ENCODE measurements at regions not wholly inside any gene's neighbourhood (a gene's known extent, or its start where the extent isn't known, plus 50 kb on each side); places are given as distances from the start of the nearest gene placed in this dataset.

DNA sequence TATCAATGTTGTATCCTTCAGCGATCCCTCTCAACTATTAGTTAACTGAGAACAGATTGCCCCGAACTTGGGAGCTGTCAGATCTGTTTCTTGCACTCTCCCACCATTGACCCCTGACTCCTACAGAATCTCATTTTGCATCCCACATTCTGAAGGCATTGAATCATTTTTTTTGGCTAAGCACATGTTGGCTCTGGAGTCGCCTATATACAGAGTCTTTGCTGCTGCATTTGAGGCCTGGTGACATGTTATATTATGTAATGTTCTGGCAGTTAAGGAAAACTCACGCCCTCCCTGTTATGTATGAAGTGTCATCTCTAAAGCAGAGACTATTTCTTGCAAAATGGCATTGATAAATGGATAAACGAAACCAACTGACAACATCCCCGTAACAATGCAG lies 159.2 kb upstream of the ITGB1 start:
- TF ChIP-seq, protein P1, sequence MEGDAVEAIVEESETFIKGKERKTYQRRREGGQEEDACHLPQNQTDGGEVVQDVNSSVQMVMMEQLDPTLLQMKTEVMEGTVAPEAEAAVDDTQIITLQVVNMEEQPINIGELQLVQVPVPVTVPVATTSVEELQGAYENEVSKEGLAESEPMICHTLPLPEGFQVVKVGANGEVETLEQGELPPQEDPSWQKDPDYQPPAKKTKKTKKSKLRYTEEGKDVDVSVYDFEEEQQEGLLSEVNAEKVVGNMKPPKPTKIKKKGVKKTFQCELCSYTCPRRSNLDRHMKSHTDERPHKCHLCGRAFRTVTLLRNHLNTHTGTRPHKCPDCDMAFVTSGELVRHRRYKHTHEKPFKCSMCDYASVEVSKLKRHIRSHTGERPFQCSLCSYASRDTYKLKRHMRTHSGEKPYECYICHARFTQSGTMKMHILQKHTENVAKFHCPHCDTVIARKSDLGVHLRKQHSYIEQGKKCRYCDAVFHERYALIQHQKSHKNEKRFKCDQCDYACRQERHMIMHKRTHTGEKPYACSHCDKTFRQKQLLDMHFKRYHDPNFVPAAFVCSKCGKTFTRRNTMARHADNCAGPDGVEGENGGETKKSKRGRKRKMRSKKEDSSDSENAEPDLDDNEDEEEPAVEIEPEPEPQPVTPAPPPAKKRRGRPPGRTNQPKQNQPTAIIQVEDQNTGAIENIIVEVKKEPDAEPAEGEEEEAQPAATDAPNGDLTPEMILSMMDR (IDR thresholded peaks at IDR 0.05) = no peak
- TF ChIP-seq POLR2A (IDR thresholded peaks at IDR 0.05) = no peak

All from adrenal gland (tissue), 5 donors.